PC-3 (cell line): ENCODE measurements at regions not wholly inside any gene's neighbourhood (a gene's known extent, or its start where the extent isn't known, plus 50 kb on each side); places are given as distances from the start of the nearest gene placed in this dataset.

Experiments
- ATAC-seq: fragments of 200-7000 bp; cut with Tn5 transposase; 2 replicates; pipeline ENCODE4 v1.9.1; 2020; ENCODE audit warnings: mild to moderate bottlenecking, moderate library complexity
- BruUV-seq: library from RNA; stranded (reverse); fragments of 400-500 nt; replicated peaks from 2 replicates; lab custom pipeline; 2021; lab: Mats Ljungman, UMichigan
- CTCF ChIA-PET: fragments of 300-600 bp; sonication (Branson Sonifier 250); formaldehyde crosslinking; loops from one replicate; lab custom pipeline; 2022; ENCODE audit warnings: antibody characterized with exemption; lab: Charles Lee
- POLR2A ChIA-PET: fragments of 300-600 bp; sonication (Branson Sonifier 250); formaldehyde crosslinking; loops from one replicate; lab custom pipeline; 2022; ENCODE audit warnings: antibody characterized with exemption; ENCODE audit not compliant: unreplicated experiment; lab: Charles Lee
- DNase-seq: peaks from one replicate; pipeline ENCODE4 v3.0.0-alpha.2; 2015
- H2AFZ ChIP-seq: fragments of 300-600 bp; sonication (generic); 2 replicates; pipeline ENCODE4 v1.6.0; 2016; ENCODE audit warnings: antibody characterized with exemption, low read length
- H3F3A ChIP-seq: fragments of 300-600 bp; sonication (generic); one replicate; pipeline ENCODE4 v1.6.0; 2017; ENCODE audit warnings: antibody characterized with exemption, low read length, control low read depth, mild to moderate bottlenecking; ENCODE audit not compliant: unreplicated experiment
- H3K27ac ChIP-seq: fragments of 300-600 bp; sonication (generic); 2 replicates; pipeline ENCODE4 v1.5.1; 2016; ENCODE audit warnings: mild to moderate bottlenecking, low read length
- H3K27me3 ChIP-seq: fragments of 300-600 bp; sonication (generic); 2 replicates; pipeline ENCODE4 v1.6.1; 2016; ENCODE audit warnings: low read length, mixed read lengths
- H3K36me3 ChIP-seq: fragments of 300-600 bp; sonication (generic); 2 replicates; pipeline ENCODE4 v1.6.1; 2016; ENCODE audit warnings: low read depth, mixed run types, low read length, mixed read lengths
- H3K4me1 ChIP-seq: fragments of 300-600 bp; sonication (generic); 2 replicates; pipeline ENCODE4 v1.5.1; 2016; ENCODE audit warnings: low read length; ENCODE audit not compliant: insufficient read depth
- H3K4me2 ChIP-seq: fragments of 300-600 bp; sonication (generic); 2 replicates; pipeline ENCODE4 v1.6.0; 2016; ENCODE audit warnings: low read length
- H3K4me3 ChIP-seq: fragments of 300-600 bp; sonication (generic); 2 replicates; pipeline ENCODE4 v1.5.1; 2016; ENCODE audit warnings: mild to moderate bottlenecking, low read length, mixed read lengths
- H3K79me2 ChIP-seq: fragments of 300-600 bp; sonication (generic); 2 replicates; pipeline ENCODE4 v1.6.1; 2017; ENCODE audit warnings: low read length, mixed read lengths
- H3K9ac ChIP-seq: fragments of 300-600 bp; sonication (generic); 2 replicates; pipeline ENCODE4 v1.6.0; 2016; ENCODE audit warnings: mild to moderate bottlenecking, low read length
- H3K9me2 ChIP-seq: fragments of 300-600 bp; sonication (generic); replicated peaks from 2 replicates; pipeline ENCODE4 v1.6.1; 2016; ENCODE audit warnings: mixed run types, low read length, mixed read lengths
- H3K9me3 ChIP-seq: fragments of 300-600 bp; sonication (generic); 2 replicates; pipeline ENCODE4 v1.6.1; 2016; ENCODE audit warnings: low read length, mixed read lengths
- H4K20me1 ChIP-seq: fragments of 300-600 bp; sonication (generic); 2 replicates; pipeline ENCODE4 v1.6.1; 2016; ENCODE audit warnings: low read length, mixed read lengths
- EZH2 ChIP-seq: fragments of 300-600 bp; sonication (generic); IDR thresholded peaks from one replicate; pipeline ENCODE4 v1.6.1; 2017; ENCODE audit warnings: antibody characterized with exemption, mild to moderate bottlenecking, low read length; ENCODE audit not compliant: unreplicated experiment
- EZH2phosphoT487 ChIP-seq: fragments of 300-600 bp; sonication (generic); IDR thresholded peaks from 2 replicates; pipeline ENCODE4 v1.6.1; 2018; ENCODE audit warnings: mild to moderate bottlenecking, antibody characterized with exemption, low read length, borderline replicate concordance
- intact Hi-C: fragments of 100-400 bp; cut with micrococcal nuclease; formaldehyde crosslinking; loops from 2 replicates; pipeline ENCODE4 v1.9.0; 2023
- TF ChIP-seq, protein P1 (sequence below): fragments of 300-600 bp; sonication (generic); conservative IDR thresholded peaks from 2 replicates; pipeline ENCODE4 v1.5.1; 2017; ENCODE audit warnings: antibody characterized with exemption, low read depth, mild to moderate bottlenecking, low read length

DNA sequence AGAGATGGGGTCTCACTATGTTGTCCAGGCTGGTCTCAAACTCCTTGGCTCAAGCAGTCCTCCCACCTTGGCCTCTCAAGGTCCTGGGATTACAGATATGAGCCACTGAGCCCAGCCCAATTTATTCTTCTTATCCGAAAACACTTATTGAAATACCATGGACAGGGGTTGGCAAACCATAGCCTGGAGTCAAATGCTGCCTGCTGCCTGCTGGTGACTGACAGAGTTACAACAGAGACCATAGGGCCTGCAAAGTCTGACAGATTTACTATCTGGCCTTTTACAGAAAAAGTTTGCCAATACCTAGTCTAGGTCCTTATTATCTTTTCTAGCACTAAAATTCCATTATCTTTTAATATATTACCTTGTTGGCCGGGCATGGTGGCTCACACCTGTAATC, 87.1 kb upstream of the ZNF281 start:
- no peak overlapping the region for H2AFZ ChIP-seq
- H3F3A ChIP-seq: no peaks in the 10 kb centered on the region
- H3K36me3 ChIP-seq: no peaks in the 10 kb centered on the region
- H3K27me3 ChIP-seq: no peaks in the 10 kb centered on the region
- H3K4me1 ChIP-seq: no peaks in the 10 kb centered on the region
- DNase-seq: no peak
- ChIA-PET CTCF (no interaction called here), POLR2A (no interaction called here)
- H3K4me3 ChIP-seq: no peak overlapping the region
- no peak overlapping the region for H3K9ac ChIP-seq
- ATAC-seq: no peak
- H3K9me2 ChIP-seq: 0 out of 2 replicates have a peak, but pooled peaks cover 3% of the 10 kb centered on the region
- H3K27ac ChIP-seq: no peak overlapping the region
- H4K20me1 ChIP-seq: no peaks in the 10 kb centered on the region
- intact Hi-C loops: no loop called here
- no peaks in the 10 kb centered on the region for H3K79me2 ChIP-seq
- no peaks in the 10 kb centered on the region for H3K9me3 ChIP-seq
- no peak overlapping the region for H3K4me2 ChIP-seq
- no peak for TF ChIP-seq EZH2phosphoT487
- TF ChIP-seq, protein P1, sequence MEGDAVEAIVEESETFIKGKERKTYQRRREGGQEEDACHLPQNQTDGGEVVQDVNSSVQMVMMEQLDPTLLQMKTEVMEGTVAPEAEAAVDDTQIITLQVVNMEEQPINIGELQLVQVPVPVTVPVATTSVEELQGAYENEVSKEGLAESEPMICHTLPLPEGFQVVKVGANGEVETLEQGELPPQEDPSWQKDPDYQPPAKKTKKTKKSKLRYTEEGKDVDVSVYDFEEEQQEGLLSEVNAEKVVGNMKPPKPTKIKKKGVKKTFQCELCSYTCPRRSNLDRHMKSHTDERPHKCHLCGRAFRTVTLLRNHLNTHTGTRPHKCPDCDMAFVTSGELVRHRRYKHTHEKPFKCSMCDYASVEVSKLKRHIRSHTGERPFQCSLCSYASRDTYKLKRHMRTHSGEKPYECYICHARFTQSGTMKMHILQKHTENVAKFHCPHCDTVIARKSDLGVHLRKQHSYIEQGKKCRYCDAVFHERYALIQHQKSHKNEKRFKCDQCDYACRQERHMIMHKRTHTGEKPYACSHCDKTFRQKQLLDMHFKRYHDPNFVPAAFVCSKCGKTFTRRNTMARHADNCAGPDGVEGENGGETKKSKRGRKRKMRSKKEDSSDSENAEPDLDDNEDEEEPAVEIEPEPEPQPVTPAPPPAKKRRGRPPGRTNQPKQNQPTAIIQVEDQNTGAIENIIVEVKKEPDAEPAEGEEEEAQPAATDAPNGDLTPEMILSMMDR: peak; percentile 24; the same call in 1 of the 2 replicates
- no TSS peak for BruUV-seq

DNA sequence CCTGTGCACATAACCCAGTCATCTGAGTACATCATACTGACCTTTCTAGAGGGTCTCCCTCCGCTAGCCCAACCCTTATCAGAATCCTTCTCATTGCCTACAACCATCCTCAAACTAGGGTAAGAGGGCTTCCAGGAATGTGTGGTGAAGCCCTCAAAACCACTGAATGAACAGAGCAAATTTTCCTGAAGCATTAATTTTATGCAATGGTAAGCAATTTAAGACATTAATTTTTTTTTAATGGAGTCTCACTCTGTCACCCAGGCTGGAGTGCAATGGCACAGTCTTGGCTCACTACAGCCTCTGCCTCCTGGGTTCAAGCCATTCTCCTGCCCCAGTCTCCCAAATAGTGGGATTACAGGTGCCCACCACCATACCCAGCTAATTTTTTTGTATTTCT, 86.1 kb upstream of the ZNF281 start:
- Histone ChIP-seq H3K27me3 (no peaks in the 10 kb centered on the region), H3K9me2 (0 out of 2 replicates have a peak, but pooled peaks cover 3% of the 10 kb centered on the region), H3K4me1 (no peaks in the 10 kb centered on the region), H3K9me3 (no peaks in the 10 kb centered on the region), H3K4me2 (no peak overlapping the region), H3K9ac (no peak overlapping the region), H3K36me3 (no peaks in the 10 kb centered on the region), H2AFZ (no peak overlapping the region), H3K4me3 (no peak overlapping the region), H3K79me2 (no peaks in the 10 kb centered on the region), H3K27ac (no peak overlapping the region), H3F3A (no peaks in the 10 kb centered on the region), H4K20me1 (no peaks in the 10 kb centered on the region)
- ChIA-PET POLR2A (no interaction called here), CTCF (no interaction called here)
- no peak for TF ChIP-seq EZH2phosphoT487
- TF ChIP-seq EZH2: no peak
- TF ChIP-seq, protein P1: no peak
- intact Hi-C loops: no loop called here
- ATAC-seq: no peak
- no peak for DNase-seq
- no TSS peak for BruUV-seq

DNA sequence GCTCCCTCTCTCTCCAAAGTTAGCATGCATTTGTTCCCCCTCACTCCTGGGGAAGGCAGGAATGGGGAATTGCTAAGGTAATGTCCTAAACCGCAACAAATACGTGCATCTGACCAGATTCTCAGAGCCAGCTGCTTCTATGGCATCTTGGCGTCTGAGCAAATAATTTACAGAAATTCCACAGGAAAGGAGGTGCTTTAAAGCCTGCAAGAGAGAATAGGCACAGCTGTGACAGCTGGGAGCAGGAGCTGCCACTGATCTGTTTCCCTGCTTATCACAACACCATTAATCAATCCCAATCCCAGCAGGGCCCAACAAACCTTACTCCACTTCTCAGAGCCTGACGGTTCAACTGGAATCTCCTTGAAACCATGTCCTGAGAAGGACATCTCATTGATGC, 83.5 kb upstream of the ZNF281 start:
- no peak overlapping the region for H3K9ac ChIP-seq
- H3F3A ChIP-seq: no peaks in the 10 kb centered on the region
- H3K36me3 ChIP-seq: no peaks in the 10 kb centered on the region
- TF ChIP-seq EZH2 (no peak), EZH2phosphoT487 (no peak)
- TF ChIP-seq, protein P1: no peak
- no peaks in the 10 kb centered on the region for H3K27me3 ChIP-seq
- H3K4me1 ChIP-seq: peaks cover 2% of the 10 kb centered on the region
- H3K4me2 ChIP-seq: no peak overlapping the region
- ChIA-PET POLR2A (interaction anchor here (0.6 kb wide), 1 partner anchor 98 kb away, joined by 3 read pairs; no protein-coding TSS in a partner anchor), CTCF (no interaction called here)
- intact Hi-C loops: no loop called here
- H3K4me3 ChIP-seq: no peak overlapping the region
- H3K9me2 ChIP-seq: 0 out of 2 replicates have a peak, but pooled peaks cover 2% of the 10 kb centered on the region
- no peak overlapping the region for H3K27ac ChIP-seq
- H2AFZ ChIP-seq: no peak overlapping the region
- no TSS peak for BruUV-seq
- DNase-seq (no peak), ATAC-seq (no peak)
- no peaks in the 10 kb centered on the region for H3K79me2 ChIP-seq
- H3K9me3 ChIP-seq: no peaks in the 10 kb centered on the region
- no peaks in the 10 kb centered on the region for H4K20me1 ChIP-seq
